HCT116 (cell line): ENCODE measurements at regions not wholly inside any gene's neighbourhood (a gene's known extent, or its start where the extent isn't known, plus 50 kb on each side); places are given as distances from the start of the nearest gene placed in this dataset.

Experiments
- CTCF ChIP-seq, 3 experiments: fragments of 200-600 bp in 1 of 3; sonication (generic) in 1 of 3; IDR thresholded peaks in 2 of 3; conservative IDR thresholded peaks in 1 of 3; 2 replicates each; pipeline ENCODE4 v1.5.1; 2012 to 2017; ENCODE audit warnings: low read depth in 2 of 3, low read length in 2 of 3, antibody characterized with exemption in 1 of 3, borderline replicate concordance in 1 of 3, control low read depth in 1 of 3, mild to moderate bottlenecking in 1 of 3, mixed read lengths in 1 of 3, mixed run types in 1 of 3, moderate library complexity in 1 of 3; ENCODE audit not compliant: insufficient read depth in 1 of 3
- EGR1 ChIP-seq: IDR thresholded peaks from 2 replicates; pipeline ENCODE4 v1.6.1; 2012; ENCODE audit warnings: low read depth
- JUND ChIP-seq: IDR thresholded peaks from 2 replicates; pipeline ENCODE4 v1.6.1; 2012
- POLR2A ChIP-seq: IDR thresholded peaks from 2 replicates; pipeline ENCODE4 v1.7.0; 2011; ENCODE audit warnings: borderline replicate concordance; ENCODE audit not compliant: insufficient read depth, insufficient read length; ENCODE audit errors: extremely low read depth
- POLR2AphosphoS5 ChIP-seq: IDR thresholded peaks from 2 replicates; pipeline ENCODE4 v1.6.1; 2011; ENCODE audit warnings: mild to moderate bottlenecking, low read depth, low read length, moderate library complexity
- ZBTB33 ChIP-seq: IDR thresholded peaks from 2 replicates; pipeline ENCODE4 v1.6.1; 2011; ENCODE audit warnings: mild to moderate bottlenecking, low read length, moderate library complexity; ENCODE audit not compliant: insufficient replicate concordance; ENCODE audit errors: extremely low read depth
- TF ChIP-seq, protein P1 (sequence below): IDR thresholded peaks from 2 replicates; pipeline ENCODE4 v1.6.1; 2012

DNA sequence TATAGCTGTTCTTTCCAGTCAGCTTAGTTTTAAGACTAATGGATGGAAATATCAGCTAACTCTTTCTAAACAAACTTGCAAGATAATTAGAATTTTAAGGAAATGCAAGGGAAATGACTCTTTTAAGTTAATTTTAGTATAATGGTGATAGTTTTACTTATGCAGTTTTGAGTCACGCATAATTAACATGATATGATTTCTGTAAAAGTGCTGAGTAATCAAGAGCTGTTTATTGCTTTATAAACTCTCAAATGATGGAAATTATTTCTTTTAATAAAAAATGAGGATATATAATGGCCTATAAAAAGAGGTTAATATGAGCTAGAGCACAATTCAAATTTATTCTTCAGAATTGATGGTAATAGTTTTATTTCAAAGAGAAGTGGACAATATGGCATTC lies 385.9 kb downstream of the GLUD2 start:
- TF ChIP-seq JUND (no peak), CTCF (IDR thresholded peaks at IDR 0.05 in 2 of 3, conservative IDR thresholded peaks at IDR 0.05 in 1 of 3; ENCODE audit: borderline replicate concordance in 1 of 3, insufficient read depth in 1 of 3, low read depth in 2 of 3, low read length in 2 of 3) (no peak), POLR2AphosphoS5 (no peak), POLR2A (no peak), ZBTB33 (no peak), EGR1 (no peak)
- TF ChIP-seq, protein P1, sequence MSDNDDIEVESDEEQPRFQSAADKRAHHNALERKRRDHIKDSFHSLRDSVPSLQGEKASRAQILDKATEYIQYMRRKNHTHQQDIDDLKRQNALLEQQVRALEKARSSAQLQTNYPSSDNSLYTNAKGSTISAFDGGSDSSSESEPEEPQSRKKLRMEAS = no peak
